ENCODE measurements at regions not wholly inside any gene's neighbourhood (a gene's known extent, or its start where the extent isn't known, plus 50 kb on each side); places are given as distances from the start of the nearest gene placed in this dataset.

GRCh38 chr4:141922236-141922635 lies 285.9 kb downstream of the IL15 start:
- no peak for DNase-seq (ENCODE audit: low spot score)

DNA sequence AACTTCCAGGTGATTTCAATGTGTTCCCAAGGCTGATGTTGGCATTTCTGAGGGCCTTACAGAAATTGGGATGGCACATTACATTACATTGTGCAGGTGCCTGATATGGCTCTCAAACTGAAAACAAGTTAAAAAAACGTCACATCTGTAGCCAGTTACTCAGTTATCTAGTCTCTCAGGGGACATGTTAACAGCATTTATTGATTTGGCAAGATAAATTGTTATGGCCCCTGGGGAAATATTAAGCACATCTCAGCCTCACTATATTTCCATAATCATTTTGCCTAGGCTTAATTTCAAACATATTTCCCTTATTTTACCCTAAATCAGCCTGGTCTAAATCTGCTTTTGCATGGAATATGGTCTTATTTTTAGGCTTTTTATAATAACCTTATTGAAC lies 290.0 kb downstream of the IL15 start:
- no peak for DNase-seq (ENCODE audit: low spot score)

DNA sequence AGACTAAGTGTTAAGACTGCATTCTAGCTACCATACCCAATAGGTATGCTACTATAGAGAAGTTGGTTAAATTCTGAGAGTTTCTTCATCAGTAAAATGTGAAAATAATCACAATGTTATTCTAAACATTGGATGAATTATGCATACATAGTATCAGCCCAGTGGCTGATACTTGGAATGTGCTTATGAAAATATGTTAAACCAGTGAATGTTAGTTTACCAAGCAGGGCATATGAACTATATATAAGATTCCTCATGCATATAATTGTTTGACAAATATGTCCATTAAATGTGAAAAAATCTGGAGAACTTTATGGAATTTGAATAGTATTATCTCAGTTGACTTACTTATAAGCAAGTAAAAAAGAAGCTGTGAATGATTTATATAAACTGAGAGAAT lies 296.1 kb downstream of the IL15 start:
- no peak for DNase-seq (ENCODE audit: low spot score)

DNA sequence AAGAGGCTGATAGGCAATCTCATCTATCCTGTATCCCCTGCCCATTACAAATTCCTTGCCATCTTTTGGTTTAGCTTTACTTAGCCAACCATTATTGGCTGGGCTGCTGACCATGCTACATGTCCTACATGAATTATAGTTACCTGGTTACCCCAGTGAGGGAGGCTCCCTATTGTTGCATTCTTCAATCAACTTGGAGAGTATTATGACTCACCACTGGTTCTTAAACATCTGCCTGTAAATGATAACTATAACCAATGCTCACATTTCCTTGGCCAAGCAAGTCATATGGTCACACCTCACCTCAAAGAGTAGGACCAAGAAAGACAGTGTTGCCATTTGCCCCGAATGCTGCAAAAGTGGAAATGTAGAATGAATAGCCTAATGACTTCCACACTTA lies 297.6 kb downstream of the IL15 start:
- no peak for DNase-seq (ENCODE audit: low spot score)

GRCh38 chr4:141955696-141956095 lies 319.3 kb downstream of the IL15 start:
- DNase-seq (ENCODE audit: low spot score), result no peak

DNA sequence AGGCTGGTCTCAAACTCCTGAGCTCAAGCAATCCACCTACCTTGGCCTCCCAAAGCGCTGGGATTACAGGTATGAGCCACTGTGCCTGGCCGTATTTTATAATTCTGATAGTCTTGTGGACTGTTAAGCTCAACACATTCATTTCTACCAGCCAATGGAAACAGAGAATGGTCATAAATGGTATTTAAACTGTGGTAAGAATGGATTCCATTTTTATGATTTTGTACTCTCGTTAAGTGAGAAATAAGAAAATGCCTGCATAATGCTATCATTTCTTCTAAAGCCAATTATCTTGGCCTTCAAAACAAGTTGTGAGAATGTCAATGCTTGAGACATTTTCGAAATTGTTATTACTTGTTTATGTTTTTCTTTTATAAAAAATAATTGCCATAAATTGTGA lies 321.0 kb downstream of the IL15 start:
- DNase-seq (ENCODE audit: low spot score), result no peak

DNA sequence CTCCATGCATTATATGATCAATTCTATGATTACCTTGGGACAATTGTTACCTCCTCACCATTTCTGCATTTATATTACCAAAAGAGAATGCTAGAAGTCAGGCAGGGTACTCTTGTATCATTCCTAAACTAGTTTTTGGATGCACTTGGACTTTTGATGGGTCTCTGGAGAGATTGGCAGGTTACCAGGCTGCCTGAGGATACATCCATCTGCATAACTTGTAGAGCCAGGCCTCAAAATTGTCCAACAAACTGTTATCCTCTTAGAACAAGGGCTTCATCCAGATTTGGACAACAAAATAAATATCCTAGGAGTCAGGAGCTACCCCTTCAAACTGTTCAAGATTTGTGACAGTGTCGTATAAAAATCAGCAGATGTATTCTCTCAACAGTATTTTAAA lies 326.1 kb downstream of the IL15 start:
- DNase-seq (ENCODE audit: low spot score), result no peak

- DNase-seq (ENCODE audit: low spot score), result no peak
These were observed 335.5 kb downstream of the IL15 start for GRCh38 chr4:141971869-141972268.

GRCh38 chr4:141972950-141973349 lies 336.6 kb downstream of the IL15 start:
- no peak for DNase-seq (ENCODE audit: low spot score)

All from RKO (cell line).